HL-60/S4 treated with phorbol 12-myristate 13-acetate at 8.2 ng/mL for 4 days and 3 days (cell line): ENCODE measurements at regions not wholly inside any gene's neighbourhood (a gene's known extent, or its start where the extent isn't known, plus 50 kb on each side); places are given as distances from the start of the nearest gene placed in this dataset.

Source experiments
- in situ Hi-C: fragments of 300-500 bp; cut with MboI; formaldehyde crosslinking; loops from 2 replicates; pipeline ENCODE4 v1.15.0; 2022; ENCODE audit warnings: low sequenced_read_pairs

DNA sequence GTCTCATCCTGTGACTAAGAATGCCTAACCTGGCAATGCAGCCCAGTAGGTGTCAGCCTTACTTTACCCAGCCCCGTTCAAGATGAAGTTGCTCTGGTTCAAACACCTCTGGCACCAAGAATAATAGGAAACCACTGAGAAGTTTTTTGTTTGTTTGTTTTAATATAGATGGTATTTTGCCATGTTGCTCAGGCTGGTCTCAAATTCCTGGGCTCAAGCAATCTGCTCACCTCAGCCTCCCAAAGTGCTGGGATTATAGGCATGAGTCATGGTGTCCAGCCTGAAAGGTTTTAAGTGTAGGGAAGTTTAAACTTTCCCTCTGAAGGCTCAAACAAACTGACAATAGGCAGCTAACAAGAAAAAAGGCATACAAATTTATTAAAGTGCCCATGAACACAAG, 51.2 kb upstream of the ABCC4 start:
- in situ Hi-C loops = no loop called here

DNA sequence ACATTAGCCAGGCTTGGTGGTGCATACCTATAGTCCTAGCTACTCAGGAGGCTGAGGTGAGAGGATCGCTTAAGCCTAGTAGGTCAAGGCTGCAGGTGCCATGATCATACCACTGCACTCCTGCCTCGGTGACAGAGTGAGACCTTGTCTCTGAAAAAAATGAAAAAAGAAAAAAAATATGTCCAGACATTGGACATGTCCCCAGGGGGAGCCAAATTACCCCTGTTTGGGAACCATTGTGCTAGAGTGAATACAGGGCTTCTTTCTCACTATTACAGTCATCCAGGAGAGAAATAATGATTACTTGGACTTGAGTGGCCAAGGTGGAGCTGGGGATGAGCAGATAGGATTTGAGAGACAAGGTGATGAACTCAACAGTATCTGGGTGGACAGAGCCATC, 52.9 kb upstream of the ABCC4 start:
- in situ Hi-C loops = no loop called here

DNA sequence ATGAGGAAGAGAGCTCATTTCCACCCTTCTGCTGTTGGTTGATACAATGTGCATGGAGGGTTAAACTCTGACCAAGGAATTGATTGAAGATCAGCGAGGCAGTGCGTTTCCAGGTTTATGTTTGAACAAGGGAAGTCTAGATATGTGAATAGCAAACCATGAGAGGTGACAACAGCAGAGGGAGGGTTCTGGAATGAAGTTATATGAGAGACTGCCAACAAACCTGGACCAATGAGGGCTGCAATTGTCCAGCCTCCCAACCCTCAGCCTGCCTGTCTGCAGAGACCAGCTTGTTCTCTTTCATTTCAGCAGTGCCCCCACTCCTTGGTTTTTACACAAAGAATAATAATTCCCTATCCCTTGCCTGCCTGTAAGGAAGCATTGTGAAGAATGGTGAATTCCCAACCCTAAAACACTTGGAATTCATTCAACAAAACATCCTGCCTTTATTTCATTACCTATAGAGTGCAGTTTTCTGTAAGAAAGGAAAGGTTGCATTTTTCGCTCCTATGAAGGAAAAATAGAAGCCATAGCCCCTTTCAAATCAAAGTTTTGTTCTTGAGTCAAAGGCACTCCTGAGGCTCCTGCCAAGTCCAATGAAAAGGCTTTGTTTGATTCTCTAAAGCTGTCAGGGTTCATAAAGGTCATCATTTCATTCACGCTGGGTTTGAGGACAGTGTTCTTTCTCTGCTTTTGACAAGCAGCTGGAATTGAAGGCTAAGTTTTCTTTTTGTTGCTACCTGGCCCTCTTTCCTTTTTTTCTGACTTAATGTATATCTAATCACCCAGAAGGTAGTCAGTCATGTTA, 53.6 kb upstream of the ABCC4 start:
- in situ Hi-C loops = no loop called here

DNA sequence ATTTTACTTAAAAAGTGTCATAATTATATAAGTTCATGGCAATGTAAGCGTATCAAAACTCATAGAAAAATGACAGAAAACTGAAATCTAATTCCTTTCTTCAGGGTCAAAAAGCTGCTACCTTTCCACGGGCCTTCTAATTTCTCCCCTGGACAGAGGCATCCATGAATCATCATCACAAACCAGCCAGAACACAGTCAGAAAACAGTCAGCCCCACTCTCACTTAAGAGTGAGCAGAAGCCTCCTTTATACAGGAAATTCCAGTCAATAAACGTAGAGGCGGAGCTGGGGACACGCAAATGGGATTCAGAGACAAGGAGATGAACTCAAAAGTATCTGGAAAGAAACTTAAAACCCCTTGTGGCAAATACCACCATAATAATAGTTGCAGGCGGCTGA, 54.2 kb upstream of the ABCC4 start:
- in situ Hi-C loops = no loop called here

DNA sequence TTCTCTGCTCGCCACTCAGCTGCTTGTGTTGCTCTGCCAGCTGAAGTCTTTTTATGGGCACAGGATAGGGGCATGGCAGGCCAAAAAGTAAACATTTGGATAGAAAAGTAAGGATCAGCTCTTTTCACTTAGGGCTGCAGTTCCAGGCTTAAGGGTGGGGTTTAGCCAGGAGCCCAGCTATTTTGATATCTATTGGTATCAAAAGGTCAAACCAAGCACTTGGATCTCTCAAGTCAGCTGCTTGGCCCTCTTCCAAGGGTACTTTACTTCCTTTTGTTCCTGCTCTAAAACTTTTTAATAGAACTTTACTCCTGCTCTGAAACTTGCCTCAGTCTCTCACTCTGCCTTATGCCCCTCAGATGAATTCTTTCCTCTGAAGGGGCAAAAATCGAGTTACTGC, 55.7 kb upstream of the ABCC4 start:
- in situ Hi-C loops = no loop called here

DNA sequence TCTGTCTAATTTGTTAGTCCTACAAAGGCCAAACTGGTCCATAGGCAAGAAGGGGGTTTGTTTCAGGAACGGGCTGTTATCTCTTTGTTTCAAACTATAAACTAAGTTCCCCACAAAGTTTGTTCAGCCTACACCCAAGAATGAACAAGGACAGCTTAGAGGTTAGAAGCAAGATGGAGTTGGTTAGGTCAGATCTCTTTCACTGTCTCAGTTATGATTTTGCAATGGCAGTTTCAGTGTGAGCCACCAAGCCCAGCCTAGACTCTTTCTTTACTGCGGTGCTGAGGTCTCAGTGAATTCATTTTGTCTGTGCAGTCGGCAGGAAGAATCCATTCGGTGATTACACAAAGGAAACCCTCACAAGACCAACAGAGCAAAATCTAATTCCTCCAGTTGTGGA, 56.6 kb upstream of the ABCC4 start:
- in situ Hi-C loops = no loop called here

DNA sequence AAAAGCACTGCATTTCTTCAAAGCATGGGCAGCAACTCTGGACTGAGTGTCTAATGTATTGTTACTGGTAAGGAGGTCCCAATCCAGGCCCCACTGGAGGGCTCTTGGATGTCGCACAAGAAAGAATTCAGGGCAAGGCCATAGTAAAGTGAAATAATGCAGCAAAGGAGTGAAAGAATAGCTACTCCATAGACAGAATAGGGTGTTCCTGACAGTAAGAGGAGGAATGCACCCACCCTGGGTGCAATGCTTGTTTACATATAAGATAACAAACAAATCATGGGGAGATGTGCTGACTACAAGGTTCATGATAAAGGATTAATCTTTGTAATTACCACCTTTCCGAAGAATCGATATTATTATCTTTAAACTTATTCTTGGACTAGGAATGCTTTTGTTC, 58.8 kb upstream of the ABCC4 start:
- in situ Hi-C loops = no loop called here

DNA sequence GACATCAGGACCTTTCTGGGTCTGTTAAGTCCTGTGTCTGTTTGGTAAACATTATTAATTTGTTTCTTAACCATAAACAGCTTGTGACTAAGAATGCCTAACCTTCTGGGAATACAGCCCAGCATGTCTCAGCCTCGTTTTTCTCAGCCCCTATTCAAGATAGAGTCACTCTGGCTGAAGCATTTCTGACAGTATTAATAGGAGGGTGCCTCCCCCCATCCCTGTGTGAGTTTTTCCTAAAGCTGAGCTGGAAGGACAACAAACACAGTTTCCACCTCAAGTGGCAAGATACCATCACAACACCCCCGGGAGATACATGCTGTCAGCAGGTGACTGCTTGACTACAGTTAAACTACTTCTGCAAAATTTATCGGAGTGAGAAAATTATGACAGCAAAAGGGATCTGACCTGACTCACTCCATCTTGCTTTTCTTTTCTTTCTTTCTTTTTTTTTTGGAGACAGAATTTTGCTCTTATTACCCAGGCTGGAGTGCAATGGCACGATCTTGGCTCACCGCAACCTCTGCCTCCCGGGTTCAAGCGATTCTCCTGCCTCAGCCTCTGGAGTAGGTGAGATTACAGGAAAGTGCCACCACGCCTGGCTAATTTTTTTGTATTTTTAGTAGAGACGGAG, 59.3 kb upstream of the ABCC4 start:
- in situ Hi-C loops = no loop called here

DNA sequence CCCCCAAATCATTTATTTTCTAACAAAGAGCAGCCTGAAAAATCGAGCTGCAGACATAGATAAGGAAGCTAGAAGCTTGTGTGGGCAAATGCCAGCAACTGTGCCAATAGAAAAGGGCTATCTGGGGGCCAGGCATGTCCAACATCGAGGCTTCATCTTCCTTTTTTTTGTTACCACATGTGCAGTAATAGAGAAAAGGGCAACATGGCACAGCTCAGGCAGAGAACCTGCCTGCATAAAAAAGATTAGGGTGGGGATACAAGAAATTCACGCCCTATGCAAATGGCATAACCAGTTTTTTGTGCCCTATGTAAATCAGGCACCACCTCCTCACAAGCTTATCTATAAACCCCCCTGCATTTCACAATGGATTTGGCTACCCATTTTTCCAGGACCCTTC, 60.4 kb upstream of the ABCC4 start:
- in situ Hi-C loops = no loop called here

DNA sequence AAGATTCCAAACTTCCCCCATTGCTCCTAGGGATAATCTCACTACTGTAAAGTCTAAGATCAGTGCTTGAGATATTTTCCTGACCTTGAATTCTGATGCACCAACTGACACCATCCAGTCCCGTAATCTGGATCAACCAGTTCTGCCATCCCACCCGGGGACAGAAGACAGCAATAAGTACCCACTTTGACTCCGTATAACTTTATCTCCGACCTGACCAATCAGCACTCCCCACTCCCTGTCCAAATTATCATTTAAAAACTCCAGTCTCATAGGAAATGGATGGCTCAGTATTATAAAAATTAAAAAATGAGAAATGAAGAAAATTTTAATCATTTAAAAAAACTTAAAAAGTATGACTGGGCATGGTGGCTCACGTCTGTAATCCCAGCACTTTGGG, 61.4 kb upstream of the ABCC4 start:
- in situ Hi-C loops = no loop called here

DNA sequence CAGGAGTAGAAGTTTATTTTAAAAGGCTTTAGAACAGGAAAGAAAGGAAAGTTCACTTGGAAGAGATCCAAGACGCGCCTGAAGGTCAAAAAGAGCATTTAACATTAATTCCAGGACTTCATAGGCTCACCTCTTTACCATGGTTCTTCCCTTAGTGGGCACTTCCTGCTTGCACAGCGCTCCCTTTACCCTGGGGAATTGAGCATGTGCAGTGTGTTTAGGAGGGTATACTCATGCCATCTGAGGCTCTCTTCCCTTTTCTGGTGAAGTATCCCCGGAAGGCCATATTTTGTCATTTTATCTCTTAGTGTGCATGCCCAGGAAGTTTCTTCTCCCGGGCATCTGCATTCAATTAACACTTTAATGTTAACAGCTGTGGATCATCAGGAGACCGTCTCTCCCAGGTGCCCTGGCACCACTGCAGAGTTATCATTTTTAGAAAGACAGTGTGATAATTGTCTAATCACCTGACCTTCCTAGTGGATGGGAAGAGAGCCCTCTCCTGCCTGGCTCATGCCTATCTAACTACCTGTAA, 66.1 kb upstream of the ABCC4 start:
- in situ Hi-C loops = no loop called here

DNA sequence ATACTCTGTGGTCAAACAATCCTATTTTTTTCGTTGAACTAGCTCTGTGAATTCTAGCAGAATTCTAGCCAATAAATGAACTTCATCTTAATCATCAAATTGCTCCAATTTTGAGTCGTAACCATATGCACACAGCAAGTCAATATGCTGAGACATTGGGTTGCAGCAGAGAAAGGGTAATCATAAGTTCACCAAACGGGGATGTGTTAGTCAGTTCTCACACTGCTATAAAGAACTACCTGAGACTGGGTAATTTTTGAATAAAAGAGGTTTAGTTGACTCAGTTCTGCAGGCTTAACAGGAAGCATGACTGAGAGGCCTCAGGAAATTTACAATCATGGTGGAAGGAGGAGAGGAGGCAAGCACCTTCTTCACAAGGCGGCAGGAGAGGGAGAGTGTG, 67.7 kb upstream of the ABCC4 start:
- in situ Hi-C loops = no loop called here

DNA sequence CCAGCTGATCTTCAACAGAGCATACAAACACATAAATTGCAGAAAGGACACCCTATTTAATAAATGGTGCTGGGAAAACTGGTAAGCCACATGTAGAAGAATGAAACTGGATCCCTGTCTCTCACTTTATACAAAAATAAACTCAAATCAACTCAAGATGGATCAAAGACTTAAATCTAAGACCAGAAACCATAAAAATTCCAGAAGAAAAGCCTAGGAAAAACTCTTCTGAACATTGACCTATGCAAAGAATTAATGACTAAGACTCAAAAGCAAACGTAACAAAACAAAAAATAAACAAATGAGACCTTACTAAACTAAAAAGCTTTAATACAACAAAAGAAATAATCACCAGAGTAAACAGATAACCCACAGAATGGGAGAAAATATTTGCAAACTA, 74.5 kb upstream of the ABCC4 start:
- in situ Hi-C loops = no loop called here

DNA sequence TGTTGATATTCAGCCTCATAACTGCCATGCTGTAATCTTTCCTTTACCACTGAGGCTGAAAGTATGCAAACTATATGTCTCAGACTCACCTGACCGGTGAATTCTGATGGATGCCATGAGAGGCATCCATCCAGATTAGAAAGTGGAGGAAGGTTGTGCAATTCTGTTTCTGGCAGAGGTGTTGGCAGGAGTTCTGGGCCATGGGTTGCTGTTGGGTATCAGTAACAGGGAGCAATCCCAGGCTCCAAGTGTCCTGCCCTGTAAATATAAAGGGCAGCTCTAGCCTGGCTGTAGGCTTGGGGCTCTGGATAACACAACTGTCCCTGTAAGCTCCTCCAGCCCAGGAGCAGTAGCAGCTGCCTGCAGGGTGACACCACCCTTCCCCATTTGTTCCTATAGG, 77.4 kb upstream of the ABCC4 start:
- in situ Hi-C loops = no loop called here

DNA sequence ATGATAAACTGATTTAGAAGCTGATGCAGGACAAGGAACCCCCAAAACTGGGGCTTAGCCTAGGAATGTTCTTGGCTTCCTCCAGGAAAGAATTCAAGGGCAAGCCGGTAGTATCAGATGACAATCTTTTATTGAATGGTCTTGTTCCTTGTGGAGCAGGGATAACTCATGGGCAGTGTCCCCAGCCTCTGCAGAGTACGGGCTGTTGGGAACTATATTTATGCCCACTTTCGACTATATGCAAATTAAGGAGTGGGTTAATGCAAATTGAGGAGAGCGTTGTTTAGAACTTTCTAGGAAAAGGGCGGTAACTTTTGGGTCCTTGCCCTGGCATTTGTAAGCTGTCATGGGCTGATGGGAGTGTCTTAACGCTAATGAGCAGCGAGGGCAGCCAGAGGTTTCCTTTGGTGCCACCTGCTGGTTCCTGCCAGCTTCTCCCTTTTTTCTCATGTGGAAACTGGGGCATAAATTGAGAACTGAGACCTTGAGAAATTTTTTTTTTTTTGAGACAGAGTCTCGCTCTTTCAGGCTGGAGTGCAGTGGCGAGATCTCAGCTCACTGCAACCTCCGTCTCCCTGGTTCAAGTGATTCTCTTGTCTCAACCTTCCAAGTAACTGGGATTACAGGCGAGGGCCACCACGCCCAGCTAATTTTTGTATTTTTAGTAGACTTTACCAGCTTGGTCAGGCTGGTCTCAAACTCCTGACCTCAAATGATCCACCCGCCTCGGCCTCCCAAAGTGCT, 79.4 kb upstream of the ABCC4 start:
- in situ Hi-C loops = no loop called here

DNA sequence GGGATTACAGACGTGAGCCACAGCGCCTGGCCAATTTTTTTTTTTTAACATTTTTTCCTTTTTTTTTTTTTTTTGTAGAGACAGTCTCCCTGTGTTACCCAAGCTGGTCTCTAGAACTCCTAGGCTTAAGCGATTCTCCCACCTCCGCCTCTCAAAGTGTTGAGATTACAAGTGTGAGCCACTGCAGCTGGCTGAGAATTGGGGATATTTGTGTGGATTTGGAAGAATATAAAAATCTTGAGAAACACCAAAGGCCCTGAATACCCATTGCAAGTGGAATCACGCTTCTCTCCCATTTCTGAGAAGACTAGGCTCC, 79.9 kb upstream of the ABCC4 start:
- in situ Hi-C loops = no loop called here

DNA sequence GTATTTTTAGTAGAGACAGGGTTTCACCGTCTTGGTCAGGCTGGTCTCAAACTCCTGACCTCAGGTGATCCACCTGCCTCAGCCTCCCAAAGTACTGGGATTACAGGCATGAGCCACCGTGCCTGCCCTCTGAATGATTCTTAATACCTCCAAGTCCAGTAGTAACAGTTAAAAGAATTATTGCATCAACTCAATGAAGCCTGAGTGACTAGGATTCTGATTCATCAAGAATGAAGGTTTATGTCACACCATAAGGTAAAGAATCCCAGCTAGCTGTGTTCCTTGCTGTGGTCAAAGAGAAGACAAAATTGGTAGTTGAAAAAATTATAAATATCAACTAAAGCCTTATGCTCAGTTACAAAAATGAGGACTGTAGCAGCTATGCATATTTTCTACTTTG, 81.2 kb upstream of the ABCC4 start:
- in situ Hi-C loops = no loop called here

DNA sequence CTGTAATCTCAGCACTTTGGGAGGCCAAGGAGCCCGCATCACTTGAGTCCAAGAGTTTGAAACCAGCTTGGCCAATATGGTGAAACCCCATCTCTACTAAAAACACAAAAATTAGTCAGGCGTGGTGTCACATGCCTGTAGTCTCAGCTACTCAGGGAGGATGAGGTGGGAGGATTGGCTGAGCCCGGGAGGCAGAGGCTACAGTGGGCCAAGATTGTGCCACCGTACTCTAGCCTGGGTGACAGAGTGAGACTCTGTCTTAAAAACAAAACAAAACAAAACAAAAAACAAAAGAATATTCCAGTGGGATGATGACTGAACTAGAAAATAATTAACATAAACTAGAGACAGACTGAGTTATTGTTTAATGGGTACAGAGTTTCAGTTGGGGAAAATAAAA, 81.7 kb upstream of the ABCC4 start:
- in situ Hi-C loops = no loop called here

DNA sequence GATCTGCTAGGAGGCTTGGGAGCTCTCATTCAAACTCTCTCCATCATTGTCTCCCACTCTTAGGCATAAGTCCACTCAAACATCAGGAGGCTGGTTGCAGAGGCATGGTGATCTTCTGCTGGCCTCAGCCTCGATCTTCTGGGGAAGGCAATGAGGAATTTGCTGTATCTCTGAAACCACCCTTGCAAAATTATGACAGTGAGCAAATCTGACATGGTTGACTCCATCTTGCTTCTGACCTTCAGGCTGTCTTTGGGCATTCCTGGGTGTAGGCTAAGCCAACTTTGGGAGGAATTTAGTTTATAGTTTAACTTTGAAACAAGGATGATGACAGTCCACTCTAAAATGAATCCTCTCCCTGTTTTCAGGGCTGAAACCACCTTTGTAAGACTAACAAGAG, 84.1 kb upstream of the ABCC4 start:
- in situ Hi-C loops = no loop called here

DNA sequence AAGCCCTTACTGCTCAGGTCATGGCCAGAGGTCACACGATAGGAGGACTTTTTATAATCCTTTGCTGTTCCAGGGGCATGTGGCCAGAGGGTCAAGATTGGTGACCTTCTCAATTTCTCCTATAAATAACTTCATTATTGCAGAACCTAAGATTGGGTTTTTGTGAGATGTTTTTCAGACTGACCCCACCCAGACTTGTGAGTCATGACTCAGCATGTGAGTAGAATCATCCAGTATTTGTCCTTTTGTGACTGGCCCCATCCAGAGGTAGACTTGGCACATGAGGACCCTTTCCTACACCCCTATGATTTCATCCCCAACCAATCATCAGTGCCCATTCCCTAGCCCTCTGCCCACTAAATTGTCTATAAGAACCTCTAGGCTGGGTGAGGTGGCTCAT, 84.5 kb upstream of the ABCC4 start:
- in situ Hi-C loops = no loop called here

DNA sequence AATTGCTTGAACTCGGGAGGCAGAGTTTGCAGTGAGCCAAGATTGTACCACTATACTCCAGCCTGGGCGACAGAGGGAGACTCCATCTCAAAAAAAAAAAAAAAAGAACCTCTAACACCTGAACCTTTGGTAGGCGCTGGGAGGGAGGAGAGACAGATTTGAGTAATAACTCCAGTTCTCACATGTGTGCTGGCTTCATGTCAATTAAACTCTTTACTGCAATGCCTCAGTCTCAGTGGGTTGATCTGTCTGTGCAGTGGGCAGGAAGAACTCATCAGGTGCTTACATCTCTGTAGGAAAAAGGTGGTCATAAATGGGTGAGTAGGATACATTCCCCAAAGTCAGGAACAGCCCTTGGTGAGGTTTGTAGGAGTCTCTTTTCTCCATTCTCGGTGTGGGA, 85.1 kb upstream of the ABCC4 start:
- in situ Hi-C loops = no loop called here

DNA sequence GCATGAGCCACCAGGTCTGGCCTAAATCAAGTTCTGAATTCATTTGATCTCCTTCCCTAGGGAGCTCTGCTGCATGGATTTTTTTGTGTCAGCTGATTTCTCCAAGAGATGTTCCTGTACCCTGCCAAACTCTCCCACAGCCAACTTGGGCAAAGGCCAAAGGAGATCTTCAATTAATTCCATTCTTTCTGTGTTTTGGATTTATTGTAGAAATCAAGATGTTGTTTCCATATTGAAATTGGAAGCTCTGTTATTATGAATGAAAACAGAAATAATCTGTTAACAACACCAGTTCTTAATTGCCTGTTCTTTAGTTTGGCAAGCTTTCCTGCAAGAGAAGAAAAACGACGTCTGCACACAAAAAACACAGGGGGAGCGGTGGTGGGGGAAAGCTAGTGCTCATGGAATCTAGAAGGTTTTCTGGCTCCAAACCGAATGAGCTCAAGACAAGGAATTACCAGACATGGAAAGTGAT, 86.5 kb upstream of the ABCC4 start:
- in situ Hi-C loops = no loop called here
